PC-3 (cell line): ENCODE measurements at regions not wholly inside any gene's neighbourhood (a gene's known extent, or its start where the extent isn't known, plus 50 kb on each side); places are given as distances from the start of the nearest gene placed in this dataset.

Source experiments
- ATAC-seq: fragments of 200-7000 bp; cut with Tn5 transposase; 2 replicates; pipeline ENCODE4 v1.9.1; 2020; ENCODE audit warnings: mild to moderate bottlenecking, moderate library complexity
- BruUV-seq: library from RNA; stranded (reverse); fragments of 400-500 nt; replicated peaks from 2 replicates; lab custom pipeline; 2021; lab: Mats Ljungman, UMichigan
- CTCF ChIA-PET: fragments of 300-600 bp; sonication (Branson Sonifier 250); formaldehyde crosslinking; loops from one replicate; lab custom pipeline; 2022; ENCODE audit warnings: antibody characterized with exemption; lab: Charles Lee
- POLR2A ChIA-PET: fragments of 300-600 bp; sonication (Branson Sonifier 250); formaldehyde crosslinking; loops from one replicate; lab custom pipeline; 2022; ENCODE audit warnings: antibody characterized with exemption; ENCODE audit not compliant: unreplicated experiment; lab: Charles Lee
- DNase-seq: peaks from one replicate; pipeline ENCODE4 v3.0.0-alpha.2; 2015
- H2AFZ ChIP-seq: fragments of 300-600 bp; sonication (generic); 2 replicates; pipeline ENCODE4 v1.6.0; 2016; ENCODE audit warnings: antibody characterized with exemption, low read length
- H3F3A ChIP-seq: fragments of 300-600 bp; sonication (generic); one replicate; pipeline ENCODE4 v1.6.0; 2017; ENCODE audit warnings: antibody characterized with exemption, low read length, control low read depth, mild to moderate bottlenecking; ENCODE audit not compliant: unreplicated experiment
- H3K27ac ChIP-seq: fragments of 300-600 bp; sonication (generic); 2 replicates; pipeline ENCODE4 v1.5.1; 2016; ENCODE audit warnings: mild to moderate bottlenecking, low read length
- H3K27me3 ChIP-seq: fragments of 300-600 bp; sonication (generic); 2 replicates; pipeline ENCODE4 v1.6.1; 2016; ENCODE audit warnings: low read length, mixed read lengths
- H3K36me3 ChIP-seq: fragments of 300-600 bp; sonication (generic); 2 replicates; pipeline ENCODE4 v1.6.1; 2016; ENCODE audit warnings: low read depth, mixed run types, low read length, mixed read lengths
- H3K4me1 ChIP-seq: fragments of 300-600 bp; sonication (generic); 2 replicates; pipeline ENCODE4 v1.5.1; 2016; ENCODE audit warnings: low read length; ENCODE audit not compliant: insufficient read depth
- H3K4me2 ChIP-seq: fragments of 300-600 bp; sonication (generic); 2 replicates; pipeline ENCODE4 v1.6.0; 2016; ENCODE audit warnings: low read length
- H3K4me3 ChIP-seq: fragments of 300-600 bp; sonication (generic); 2 replicates; pipeline ENCODE4 v1.5.1; 2016; ENCODE audit warnings: mild to moderate bottlenecking, low read length, mixed read lengths
- H3K79me2 ChIP-seq: fragments of 300-600 bp; sonication (generic); 2 replicates; pipeline ENCODE4 v1.6.1; 2017; ENCODE audit warnings: low read length, mixed read lengths
- H3K9ac ChIP-seq: fragments of 300-600 bp; sonication (generic); 2 replicates; pipeline ENCODE4 v1.6.0; 2016; ENCODE audit warnings: mild to moderate bottlenecking, low read length
- H3K9me2 ChIP-seq: fragments of 300-600 bp; sonication (generic); replicated peaks from 2 replicates; pipeline ENCODE4 v1.6.1; 2016; ENCODE audit warnings: mixed run types, low read length, mixed read lengths
- H3K9me3 ChIP-seq: fragments of 300-600 bp; sonication (generic); 2 replicates; pipeline ENCODE4 v1.6.1; 2016; ENCODE audit warnings: low read length, mixed read lengths
- H4K20me1 ChIP-seq: fragments of 300-600 bp; sonication (generic); 2 replicates; pipeline ENCODE4 v1.6.1; 2016; ENCODE audit warnings: low read length, mixed read lengths
- CTCF ChIP-seq: fragments of 300-600 bp; sonication (generic); conservative IDR thresholded peaks from 2 replicates; pipeline ENCODE4 v1.5.1; 2017; ENCODE audit warnings: antibody characterized with exemption, low read depth, mild to moderate bottlenecking, low read length
- EZH2 ChIP-seq: fragments of 300-600 bp; sonication (generic); IDR thresholded peaks from one replicate; pipeline ENCODE4 v1.6.1; 2017; ENCODE audit warnings: antibody characterized with exemption, mild to moderate bottlenecking, low read length; ENCODE audit not compliant: unreplicated experiment
- EZH2phosphoT487 ChIP-seq: fragments of 300-600 bp; sonication (generic); IDR thresholded peaks from 2 replicates; pipeline ENCODE4 v1.6.1; 2018; ENCODE audit warnings: mild to moderate bottlenecking, antibody characterized with exemption, low read length, borderline replicate concordance
- intact Hi-C: fragments of 100-400 bp; cut with micrococcal nuclease; formaldehyde crosslinking; loops from 2 replicates; pipeline ENCODE4 v1.9.0; 2023

DNA sequence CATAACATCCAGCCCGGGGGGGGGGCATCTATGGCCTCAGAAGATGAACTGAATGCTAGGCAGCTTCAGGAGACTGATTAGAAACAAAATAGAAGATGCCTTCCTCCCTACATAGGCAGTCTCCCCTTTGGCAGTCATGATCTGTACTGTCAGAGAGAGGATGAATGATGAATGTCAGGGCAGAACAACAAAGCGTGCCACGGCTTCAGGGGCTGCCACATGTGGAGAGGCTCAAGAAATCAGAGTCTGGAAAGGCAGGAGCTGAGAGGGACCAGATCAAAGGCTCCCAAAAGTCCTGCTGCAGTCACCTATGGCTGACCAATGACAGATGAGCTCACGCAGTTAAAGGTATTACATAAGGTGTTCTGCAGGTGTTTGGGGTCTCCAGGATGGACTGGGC lies 180.4 kb downstream of the UACA start:
- Histone ChIP-seq H3K27me3 (no peaks in the 10 kb centered on the region), H3K79me2 (no peaks in the 10 kb centered on the region), H2AFZ (no peak overlapping the region), H3K4me2 (no peak overlapping the region), H4K20me1 (no peaks in the 10 kb centered on the region), H3F3A (no peaks in the 10 kb centered on the region), H3K27ac (no peak overlapping the region), H3K4me1 (peaks cover 13% of the 10 kb centered on the region), H3K9me3 (no peaks in the 10 kb centered on the region), H3K9ac (no peak overlapping the region), H3K9me2 (no peaks in the 10 kb centered on the region), H3K4me3 (no peak overlapping the region), H3K36me3 (no peaks in the 10 kb centered on the region)
- intact Hi-C loops = no loop called here
- POLR2A ChIA-PET = no interaction called here
- TF ChIP-seq EZH2phosphoT487 (no peak), CTCF (no peak), EZH2 (no peak)
- DNase-seq (no peak), ATAC-seq (no peak)
- CTCF ChIA-PET = no interaction called here
- BruUV-seq = no TSS peak

DNA sequence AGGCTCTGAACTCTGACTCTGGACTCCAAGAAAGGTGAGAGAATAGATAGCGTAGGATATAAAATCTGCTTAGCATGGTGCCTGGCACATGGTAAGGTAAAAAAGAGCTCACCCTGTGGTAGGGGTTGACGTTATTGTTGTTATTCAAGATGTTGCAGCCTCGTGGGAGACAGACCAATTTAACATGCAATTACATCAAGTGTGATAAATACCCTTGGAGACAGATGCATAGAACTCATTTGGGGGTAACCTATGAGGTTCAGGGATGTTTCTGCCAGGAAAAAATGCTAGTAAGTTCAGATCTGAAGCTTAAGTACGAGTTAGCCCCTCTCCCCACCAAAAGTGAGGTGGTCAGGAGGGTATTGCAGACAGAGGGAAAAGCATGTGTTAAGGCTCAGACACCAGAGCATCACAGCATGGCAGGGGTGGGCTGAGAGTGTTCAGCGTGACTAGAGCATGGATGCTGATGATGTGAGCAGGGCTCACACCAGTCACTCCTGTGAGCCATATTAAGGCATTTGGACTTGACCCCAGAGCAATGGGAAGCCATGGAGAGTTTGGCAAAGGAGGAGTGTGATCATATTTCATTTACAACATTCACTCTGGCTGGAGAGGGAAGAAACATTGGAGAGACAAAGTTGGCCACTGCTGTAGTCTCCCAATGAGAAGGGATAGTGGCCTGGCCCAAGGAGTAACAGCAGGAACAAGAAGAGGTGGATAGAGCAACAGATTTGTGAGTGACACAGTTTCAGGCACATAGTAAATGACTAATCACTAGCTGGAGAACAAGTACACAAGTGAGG lies 181.0 kb downstream of the UACA start:
- no peaks in the 10 kb centered on the region for H3K79me2 ChIP-seq
- CTCF ChIA-PET = no interaction called here
- H3K4me3 ChIP-seq = no peak overlapping the region
- POLR2A ChIA-PET = no interaction called here
- TF ChIP-seq CTCF (no peak), EZH2phosphoT487 (no peak), EZH2 (no peak)
- intact Hi-C loops = no loop called here
- H3K4me2 ChIP-seq = no peak overlapping the region
- H3K9me2 ChIP-seq = no peaks in the 10 kb centered on the region
- no peak overlapping the region for H3K9ac ChIP-seq
- no peak overlapping the region for H2AFZ ChIP-seq
- no peaks in the 10 kb centered on the region for H3F3A ChIP-seq
- H3K27me3 ChIP-seq = no peaks in the 10 kb centered on the region
- DNase-seq = peak; percentile 12
- H3K36me3 ChIP-seq = no peaks in the 10 kb centered on the region
- H3K9me3 ChIP-seq = no peaks in the 10 kb centered on the region
- H3K4me1 ChIP-seq = peaks cover 13% of the 10 kb centered on the region
- no peaks in the 10 kb centered on the region for H4K20me1 ChIP-seq
- H3K27ac ChIP-seq = no peak overlapping the region
- no TSS peak for BruUV-seq
- no peak; the same call in 1 of the 2 replicates for ATAC-seq

DNA sequence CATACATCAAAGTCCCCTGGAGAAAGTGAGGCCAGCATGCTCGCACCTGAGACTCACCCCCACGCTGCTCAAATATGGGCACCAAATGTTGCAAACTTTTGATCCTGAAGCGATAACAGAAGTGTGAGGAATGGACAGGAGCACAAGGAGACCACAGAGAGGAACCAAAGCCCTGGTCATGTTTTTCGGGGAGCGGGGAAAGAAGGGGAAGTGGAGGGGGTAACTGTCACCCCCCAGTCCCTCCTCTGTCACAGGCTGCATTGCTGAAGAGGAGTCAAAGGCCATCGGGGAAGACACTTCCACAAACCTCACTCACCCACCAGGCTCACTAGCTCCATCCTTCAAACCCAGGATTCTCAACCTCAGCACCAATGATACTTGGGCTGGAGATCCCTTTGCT lies 182.4 kb downstream of the UACA start:
- ATAC-seq (no peak), DNase-seq (no peak)
- no peak overlapping the region for H3K27ac ChIP-seq
- no peak overlapping the region for H3K4me3 ChIP-seq
- H4K20me1 ChIP-seq = no peaks in the 10 kb centered on the region
- no peaks in the 10 kb centered on the region for H3K9me2 ChIP-seq
- intact Hi-C loops = no loop called here
- no peaks in the 10 kb centered on the region for H3K79me2 ChIP-seq
- no TSS peak for BruUV-seq
- CTCF ChIA-PET = no interaction called here
- H3K4me1 ChIP-seq = peaks cover 13% of the 10 kb centered on the region
- H3K9ac ChIP-seq = no peak overlapping the region
- no peaks in the 10 kb centered on the region for H3K27me3 ChIP-seq
- H3K4me2 ChIP-seq = no peak overlapping the region
- H3K36me3 ChIP-seq = no peaks in the 10 kb centered on the region
- H3K9me3 ChIP-seq = no peaks in the 10 kb centered on the region
- TF ChIP-seq EZH2 = no peak
- no peak for TF ChIP-seq EZH2phosphoT487
- no peak overlapping the region for H2AFZ ChIP-seq
- POLR2A ChIA-PET = no interaction called here
- no peaks in the 10 kb centered on the region for H3F3A ChIP-seq
